Loucy (cell line): ENCODE measurements at regions not wholly inside any gene's neighbourhood (a gene's known extent, or its start where the extent isn't known, plus 50 kb on each side); places are given as distances from the start of the nearest gene placed in this dataset.
A peak's percentile ranks its signal among the peaks of the same experiment; 100 is the strongest.

ENCODE experiments used
- H2AFZ ChIP-seq: fragments of 200-600 bp; sonication (generic); 2 replicates; pipeline ENCODE4 v1.6.0; 2016; ENCODE audit warnings: antibody characterized with exemption, mild to moderate bottlenecking, low read length, moderate library complexity
- H3F3A ChIP-seq: fragments of 200-600 bp; 2 replicates; pipeline ENCODE4 v1.6.0; 2016; ENCODE audit warnings: antibody characterized with exemption, low read depth, mild to moderate bottlenecking
- H3K27me3 ChIP-seq: fragments of 200-600 bp; sonication (generic); 2 replicates; pipeline ENCODE4 v1.6.1; 2014; ENCODE audit warnings: low read length, mild to moderate bottlenecking; ENCODE audit not compliant: insufficient read depth, poor library complexity, severe bottlenecking
- H3K36me3 ChIP-seq: fragments of 200-600 bp; sonication (generic); 2 replicates; pipeline ENCODE4 v1.6.1; 2016; ENCODE audit warnings: low read length; ENCODE audit not compliant: insufficient read depth
- H3K4me1 ChIP-seq: fragments of 200-600 bp; sonication (generic); 2 replicates; pipeline ENCODE4 v1.5.1; 2014; ENCODE audit warnings: low read length, mild to moderate bottlenecking; ENCODE audit not compliant: insufficient read depth, poor library complexity, severe bottlenecking
- H3K4me2 ChIP-seq: fragments of 200-600 bp; sonication (generic); 2 replicates; pipeline ENCODE4 v1.6.0; 2014; ENCODE audit warnings: antibody characterized with exemption, low read length, low read depth, mild to moderate bottlenecking; ENCODE audit not compliant: poor library complexity, severe bottlenecking
- H3K4me3 ChIP-seq: fragments of 200-600 bp; sonication (generic); 2 replicates; pipeline ENCODE4 v1.5.1; 2014; ENCODE audit warnings: low read length, mild to moderate bottlenecking, mixed read lengths; ENCODE audit not compliant: poor library complexity, severe bottlenecking
- H3K79me2 ChIP-seq: fragments of 200-600 bp; sonication (generic); 2 replicates; pipeline ENCODE4 v1.6.1; 2014; ENCODE audit warnings: low read length; ENCODE audit not compliant: insufficient read depth
- H3K9ac ChIP-seq: fragments of 200-600 bp; sonication (generic); 2 replicates; pipeline ENCODE4 v1.6.0; 2014; ENCODE audit warnings: mild to moderate bottlenecking, low read depth, low read length, moderate library complexity; ENCODE audit not compliant: poor library complexity, severe bottlenecking
- H3K9me2 ChIP-seq: fragments of 200-600 bp; sonication (generic); replicated peaks from 2 replicates; pipeline ENCODE4 v1.6.1; 2016; ENCODE audit warnings: low read depth, low read length, mixed read lengths
- H3K9me3 ChIP-seq: fragments of 200-600 bp; sonication (generic); 2 replicates; pipeline ENCODE4 v1.6.1; 2014; ENCODE audit warnings: mild to moderate bottlenecking, antibody characterized with exemption, low read length, low read depth; ENCODE audit not compliant: insufficient read depth
- H4K20me1 ChIP-seq: fragments of 200-600 bp; sonication (generic); 2 replicates; pipeline ENCODE4 v1.6.0; 2014; ENCODE audit warnings: antibody characterized with exemption, low read length, mild to moderate bottlenecking; ENCODE audit not compliant: insufficient read depth, poor library complexity, severe bottlenecking
- EZH2phosphoT487 ChIP-seq: fragments of 200-600 bp; IDR thresholded peaks from 2 replicates; pipeline ENCODE4 v1.6.1; 2018; ENCODE audit warnings: antibody characterized with exemption, mild to moderate bottlenecking, moderate library complexity, borderline replicate concordance
- TF ChIP-seq, protein P1 (sequence below): fragments of 200-600 bp; sonication (generic); conservative IDR thresholded peaks from 2 replicates; pipeline ENCODE4 v1.5.1; 2014; ENCODE audit warnings: mild to moderate bottlenecking, antibody characterized with exemption, low read length

DNA sequence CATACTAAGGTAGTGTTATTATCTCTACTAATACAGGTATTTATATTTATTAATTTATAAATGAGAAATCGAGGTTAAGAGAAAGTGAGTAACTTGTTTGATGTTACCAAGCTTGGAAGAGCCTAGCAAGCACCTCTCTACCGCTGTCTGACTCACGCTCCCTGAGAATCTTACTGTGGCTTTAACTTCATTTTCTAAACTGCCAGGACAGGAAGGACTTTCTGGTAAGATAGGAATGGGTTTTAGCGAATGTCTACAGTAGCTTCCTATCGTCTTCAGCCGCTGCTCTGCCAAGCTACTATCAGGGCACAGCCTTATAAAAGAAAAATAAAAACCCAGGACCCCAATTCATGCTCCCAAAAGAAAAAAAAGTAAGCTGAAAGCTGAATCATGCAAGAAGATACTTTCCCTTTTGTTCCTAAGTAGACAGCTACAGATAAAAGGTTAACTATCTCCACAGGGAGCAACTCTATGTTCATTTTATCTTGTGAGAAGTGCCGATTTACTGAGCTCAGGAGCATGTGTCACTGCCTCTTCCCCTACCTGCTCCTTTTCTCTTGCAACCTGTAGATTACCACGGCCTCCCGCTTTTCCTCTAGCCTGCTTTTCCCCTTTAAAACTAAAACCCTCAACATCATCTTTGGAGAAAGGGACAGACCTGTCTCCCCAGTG, 60.2 kb downstream of the THNSL1 start:
- no peak overlapping the region for H3K4me2 ChIP-seq
- H3K79me2 ChIP-seq = no peaks in the 10 kb centered on the region
- H3F3A ChIP-seq = no peaks in the 10 kb centered on the region
- H3K4me3 ChIP-seq = no peak overlapping the region
- H4K20me1 ChIP-seq = no peaks in the 10 kb centered on the region
- no peak overlapping the region for H2AFZ ChIP-seq
- H3K36me3 ChIP-seq = no peaks in the 10 kb centered on the region
- no peaks in the 10 kb centered on the region for H3K9me3 ChIP-seq
- TF ChIP-seq, protein P1, sequence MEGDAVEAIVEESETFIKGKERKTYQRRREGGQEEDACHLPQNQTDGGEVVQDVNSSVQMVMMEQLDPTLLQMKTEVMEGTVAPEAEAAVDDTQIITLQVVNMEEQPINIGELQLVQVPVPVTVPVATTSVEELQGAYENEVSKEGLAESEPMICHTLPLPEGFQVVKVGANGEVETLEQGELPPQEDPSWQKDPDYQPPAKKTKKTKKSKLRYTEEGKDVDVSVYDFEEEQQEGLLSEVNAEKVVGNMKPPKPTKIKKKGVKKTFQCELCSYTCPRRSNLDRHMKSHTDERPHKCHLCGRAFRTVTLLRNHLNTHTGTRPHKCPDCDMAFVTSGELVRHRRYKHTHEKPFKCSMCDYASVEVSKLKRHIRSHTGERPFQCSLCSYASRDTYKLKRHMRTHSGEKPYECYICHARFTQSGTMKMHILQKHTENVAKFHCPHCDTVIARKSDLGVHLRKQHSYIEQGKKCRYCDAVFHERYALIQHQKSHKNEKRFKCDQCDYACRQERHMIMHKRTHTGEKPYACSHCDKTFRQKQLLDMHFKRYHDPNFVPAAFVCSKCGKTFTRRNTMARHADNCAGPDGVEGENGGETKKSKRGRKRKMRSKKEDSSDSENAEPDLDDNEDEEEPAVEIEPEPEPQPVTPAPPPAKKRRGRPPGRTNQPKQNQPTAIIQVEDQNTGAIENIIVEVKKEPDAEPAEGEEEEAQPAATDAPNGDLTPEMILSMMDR = no peak
- no peak for TF ChIP-seq EZH2phosphoT487
- no peaks in the 10 kb centered on the region for H3K9me2 ChIP-seq
- H3K9ac ChIP-seq = no peak overlapping the region
- no peaks in the 10 kb centered on the region for H3K27me3 ChIP-seq
- H3K4me1 ChIP-seq = no peaks in the 10 kb centered on the region

DNA sequence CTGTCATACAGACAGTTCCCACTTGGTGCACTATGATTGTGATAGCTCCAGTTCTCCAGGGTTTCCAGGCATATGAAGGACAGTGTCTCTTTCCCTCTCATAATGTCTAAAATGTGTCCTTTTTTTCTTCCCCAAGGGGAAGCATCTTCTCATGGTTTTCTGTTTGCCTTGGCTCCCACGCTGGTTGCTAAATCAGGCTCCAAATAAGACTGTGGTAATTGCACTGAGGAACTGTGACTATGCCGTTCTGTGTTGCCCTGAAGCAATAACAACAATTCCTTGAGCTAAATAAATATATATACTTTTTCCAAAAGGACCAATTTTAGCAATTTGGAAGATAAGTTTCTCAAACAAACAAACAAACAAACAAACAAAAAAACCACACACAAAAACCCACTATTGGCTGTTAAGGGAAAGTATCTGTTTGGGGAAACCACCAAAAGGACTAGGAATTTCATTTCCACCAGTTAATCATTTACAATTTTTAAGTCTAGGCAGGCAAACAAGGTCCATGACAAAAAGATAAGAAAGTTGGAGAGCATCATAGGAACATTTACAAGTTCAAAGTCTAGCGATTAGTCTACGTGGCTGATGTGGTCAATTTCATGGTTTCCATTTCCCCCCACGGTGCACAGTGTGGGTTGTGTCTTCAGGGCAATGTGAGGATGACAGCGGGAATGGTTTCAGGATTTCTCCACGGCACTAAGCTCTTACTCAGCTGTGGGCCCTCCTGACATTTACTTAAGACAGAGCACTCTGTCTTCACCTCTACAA, 62.4 kb downstream of the THNSL1 start:
- Histone ChIP-seq H3K4me2 (no peak overlapping the region), H3K9me3 (no peaks in the 10 kb centered on the region), H3K4me1 (no peaks in the 10 kb centered on the region), H4K20me1 (no peaks in the 10 kb centered on the region), H2AFZ (no peak overlapping the region), H3K79me2 (no peaks in the 10 kb centered on the region), H3K27me3 (no peaks in the 10 kb centered on the region), H3K9ac (no peak overlapping the region), H3K36me3 (no peaks in the 10 kb centered on the region), H3K4me3 (no peak overlapping the region), H3K9me2 (no peaks in the 10 kb centered on the region), H3F3A (no peaks in the 10 kb centered on the region)
- no peak for TF ChIP-seq EZH2phosphoT487
- TF ChIP-seq, protein P1 = no peak

DNA sequence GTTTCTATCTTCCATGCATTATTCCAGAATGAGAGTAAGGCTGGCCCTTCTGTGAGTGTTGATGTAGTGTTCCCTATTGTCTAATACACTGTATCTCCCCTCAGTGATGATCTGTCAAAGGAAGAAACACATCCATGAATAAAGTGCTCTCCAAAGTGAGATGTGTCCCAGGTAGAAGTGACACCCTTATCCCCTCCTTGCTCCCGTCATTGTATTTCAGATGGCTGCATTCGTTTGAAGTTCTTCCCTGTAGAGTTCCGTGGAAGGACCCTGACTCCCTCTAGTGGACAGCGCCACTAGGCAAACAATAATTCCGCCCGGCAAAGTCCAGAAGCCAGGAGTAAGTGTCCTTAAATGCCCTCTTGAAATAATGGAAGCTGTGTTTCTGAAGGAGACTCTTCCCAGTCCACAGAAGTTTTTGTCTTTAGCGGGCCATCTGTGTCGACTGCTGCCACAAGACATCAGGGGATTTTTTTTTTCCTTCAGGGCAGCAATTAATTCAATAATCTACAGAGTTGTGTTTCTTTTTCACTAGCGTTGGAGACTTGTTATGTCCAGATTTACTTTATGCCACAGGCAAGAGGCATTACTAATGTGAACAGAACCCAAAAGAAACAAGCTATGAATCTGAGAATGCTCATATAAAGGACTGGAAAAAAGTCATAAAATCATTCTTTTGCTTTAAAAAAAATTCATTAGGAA, 64.6 kb downstream of the THNSL1 start:
- peak overlapping the region; percentile 22 for H3K4me2 ChIP-seq
- H3K27me3 ChIP-seq = no peaks in the 10 kb centered on the region
- no peaks in the 10 kb centered on the region for H3K9me3 ChIP-seq
- no peaks in the 10 kb centered on the region for H3K9me2 ChIP-seq
- no peak overlapping the region for H3K9ac ChIP-seq
- H4K20me1 ChIP-seq = no peaks in the 10 kb centered on the region
- no peaks in the 10 kb centered on the region for H3K79me2 ChIP-seq
- H3K4me1 ChIP-seq = no peaks in the 10 kb centered on the region
- TF ChIP-seq EZH2phosphoT487 = no peak
- TF ChIP-seq, protein P1 = peak; percentile 95
- no peaks in the 10 kb centered on the region for H3F3A ChIP-seq
- H2AFZ ChIP-seq = peak overlapping the region; percentile 86
- no peaks in the 10 kb centered on the region for H3K36me3 ChIP-seq
- H3K4me3 ChIP-seq = no peak overlapping the region
